ENCODE measurements at regions not wholly inside any gene's neighbourhood (a gene's known extent, or its start where the extent isn't known, plus 50 kb on each side); places are given as distances from the start of the nearest gene placed in this dataset.

DNA sequence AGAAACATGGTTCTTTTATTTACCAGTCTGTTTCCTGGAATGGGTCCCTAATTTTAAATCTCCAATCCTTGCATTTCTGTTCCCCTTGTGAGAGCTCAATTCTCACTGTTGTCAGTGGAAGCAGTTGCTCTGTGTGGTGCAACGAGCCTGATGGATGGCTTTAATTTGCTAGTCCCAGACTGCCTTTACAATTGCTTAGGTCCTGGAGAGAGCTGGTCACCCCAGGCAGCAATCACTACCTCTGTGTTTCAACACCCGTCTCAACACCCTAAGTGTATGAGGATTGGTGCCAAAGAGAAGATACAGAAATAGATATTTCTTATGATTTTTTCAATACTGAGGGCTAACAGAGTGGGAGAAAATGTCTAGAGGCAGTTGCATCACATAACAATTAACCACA, 873.8 kb downstream of the GLUD2 start:
- TF ChIP-seq POLR2AphosphoS5 (IDR thresholded peaks at IDR 0.05), result no peak
- no peak for TF ChIP-seq POLR2A (IDR thresholded peaks at IDR 0.05)
